ENCODE measurements at regions not wholly inside any gene's neighbourhood (a gene's known extent, or its start where the extent isn't known, plus 50 kb on each side); places are given as distances from the start of the nearest gene placed in this dataset.
A peak's percentile ranks its signal among the peaks of the same experiment; 100 is the strongest.

DNA sequence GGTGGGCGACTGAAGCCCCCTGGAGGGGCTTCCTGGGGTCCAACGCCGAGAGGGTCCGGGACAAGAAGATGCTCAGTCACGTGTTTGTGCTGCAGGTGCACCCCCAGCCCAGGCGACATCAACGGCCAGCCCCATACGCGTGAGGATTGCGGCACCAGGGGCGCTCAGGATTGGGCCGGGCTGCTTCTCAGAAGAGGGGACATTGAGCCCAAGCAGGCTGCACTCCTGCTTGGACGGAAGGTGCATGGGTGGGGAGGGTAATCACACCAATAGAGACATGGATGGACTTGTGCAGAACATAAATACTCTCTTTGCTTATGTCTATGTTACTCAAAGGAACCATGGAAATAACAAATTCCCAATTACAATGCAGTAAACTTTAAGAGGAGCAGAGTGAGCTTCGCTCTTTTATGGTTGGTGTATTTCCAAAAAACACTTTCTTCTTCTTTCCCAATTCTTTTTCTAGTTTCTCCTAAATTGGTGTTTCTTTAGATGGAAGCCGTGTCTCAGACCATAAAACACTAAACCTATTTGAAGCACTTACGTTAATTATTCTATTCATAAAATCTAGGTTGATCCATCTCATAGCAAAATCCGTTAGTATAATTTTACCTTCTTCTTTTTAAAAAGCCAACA, 182.7 kb downstream of the GOLGA6L6 start:
- Histone ChIP-seq H3K36me3 (ENCODE audit: control insufficient read depth, insufficient read depth, low read length) (no peaks in the 10 kb centered on the region), H3K4me3 (ENCODE audit: low read depth, low read length) (no peak overlapping the region), H3K27me3 (ENCODE audit: control insufficient read depth, insufficient read depth, low read length) (no peaks in the 10 kb centered on the region)
- no peak for FAIRE-seq
- DNase-seq (ENCODE audit: low read depth) = no peak
- no peak for TF ChIP-seq CTCF (IDR thresholded peaks at IDR 0.05; ENCODE audit: insufficient read depth, low read length, severe bottlenecking)

DNA sequence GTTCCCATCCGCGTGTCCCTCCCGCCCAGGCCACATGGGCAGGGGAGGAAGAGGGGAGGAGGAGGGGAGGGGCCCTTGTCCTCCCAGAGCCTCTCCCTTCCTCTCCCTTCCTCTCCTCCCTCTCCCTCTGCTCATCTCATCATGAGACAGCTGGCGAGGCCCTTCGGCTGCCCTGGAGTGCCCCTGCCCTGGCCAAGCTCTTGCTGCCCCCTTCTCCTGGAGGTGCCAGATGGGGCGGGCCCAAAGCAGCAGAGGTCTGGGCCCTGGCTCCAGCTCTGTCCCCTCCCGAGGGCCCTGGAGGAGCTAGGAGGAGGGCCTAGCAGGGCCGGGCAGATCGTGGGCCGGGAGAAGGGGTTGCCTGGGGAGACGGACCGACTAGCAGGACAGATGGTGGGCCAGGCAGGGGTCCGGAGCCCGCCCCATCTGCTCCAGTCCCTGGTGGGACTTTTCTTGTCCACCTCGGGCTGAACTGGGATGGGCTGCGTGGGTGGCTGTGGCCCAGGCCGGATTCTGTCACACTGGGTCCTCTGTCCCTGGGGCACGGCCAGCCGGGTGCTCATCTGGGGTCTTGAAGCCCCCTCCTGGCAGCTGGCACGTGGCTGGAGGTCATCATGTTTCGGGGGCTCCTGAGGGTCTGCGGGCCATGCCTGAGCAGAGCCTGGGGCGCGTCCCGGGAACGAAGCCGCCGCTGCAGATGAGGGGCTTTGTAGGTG, 183.4 kb downstream of the GOLGA6L6 start:
- no peak for TF ChIP-seq CTCF (IDR thresholded peaks at IDR 0.05; ENCODE audit: insufficient read depth, low read length, severe bottlenecking)
- H3K36me3 ChIP-seq (ENCODE audit: control insufficient read depth, insufficient read depth, low read length) = no peaks in the 10 kb centered on the region
- H3K4me3 ChIP-seq (ENCODE audit: low read depth, low read length) = no peak overlapping the region
- no peaks in the 10 kb centered on the region for H3K27me3 ChIP-seq (ENCODE audit: control insufficient read depth, insufficient read depth, low read length)
- FAIRE-seq (no peak), DNase-seq (ENCODE audit: low read depth) (no peak)

DNA sequence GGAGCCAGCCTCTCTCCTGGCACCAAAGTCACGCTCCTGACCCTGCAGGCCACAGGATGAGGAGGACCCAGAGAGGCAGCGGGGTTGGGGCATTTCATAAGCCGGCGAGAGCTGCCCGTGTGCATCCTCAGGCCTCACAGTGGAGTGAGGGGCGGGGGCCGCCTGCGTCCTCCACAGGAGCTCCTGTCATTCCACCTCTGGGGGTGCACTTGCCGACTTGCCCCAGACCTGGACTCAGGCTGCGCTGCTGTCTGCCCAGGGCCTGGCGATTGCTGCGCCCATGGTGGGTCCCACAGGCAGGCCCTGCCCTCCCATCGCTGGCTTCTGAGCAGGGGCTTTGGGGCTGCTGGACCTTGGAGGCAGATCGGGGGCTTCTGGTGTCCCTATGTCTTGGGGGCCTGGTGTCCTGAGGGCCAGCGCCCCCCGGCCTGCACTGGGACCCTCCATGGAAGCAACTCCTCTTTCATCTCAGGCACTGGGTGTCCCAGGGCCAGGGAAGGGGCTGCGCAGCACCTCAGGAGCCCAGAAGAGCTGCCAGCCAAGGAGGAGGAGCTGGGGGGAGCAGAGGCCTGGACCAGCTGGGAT, 184.0 kb downstream of the GOLGA6L6 start:
- FAIRE-seq (no peak), DNase-seq (ENCODE audit: low read depth) (no peak)
- no peak for TF ChIP-seq CTCF (IDR thresholded peaks at IDR 0.05; ENCODE audit: insufficient read depth, low read length, severe bottlenecking)
- no peak overlapping the region for H3K4me3 ChIP-seq (ENCODE audit: low read depth, low read length)
- no peaks in the 10 kb centered on the region for H3K36me3 ChIP-seq (ENCODE audit: control insufficient read depth, insufficient read depth, low read length)
- H3K27me3 ChIP-seq (ENCODE audit: control insufficient read depth, insufficient read depth, low read length) = no peaks in the 10 kb centered on the region

GRCh38 chr15:20356911-20357480, 184.6 kb downstream of the GOLGA6L6 start:
- H3K27me3 ChIP-seq (ENCODE audit: control insufficient read depth, insufficient read depth, low read length) = no peaks in the 10 kb centered on the region
- DNase-seq (ENCODE audit: low read depth) (no peak), FAIRE-seq (no peak)
- TF ChIP-seq CTCF (IDR thresholded peaks at IDR 0.05; ENCODE audit: insufficient read depth, low read length, severe bottlenecking) = no peak
- H3K36me3 ChIP-seq (ENCODE audit: control insufficient read depth, insufficient read depth, low read length) = no peaks in the 10 kb centered on the region
- no peak overlapping the region for H3K4me3 ChIP-seq (ENCODE audit: low read depth, low read length)

DNA sequence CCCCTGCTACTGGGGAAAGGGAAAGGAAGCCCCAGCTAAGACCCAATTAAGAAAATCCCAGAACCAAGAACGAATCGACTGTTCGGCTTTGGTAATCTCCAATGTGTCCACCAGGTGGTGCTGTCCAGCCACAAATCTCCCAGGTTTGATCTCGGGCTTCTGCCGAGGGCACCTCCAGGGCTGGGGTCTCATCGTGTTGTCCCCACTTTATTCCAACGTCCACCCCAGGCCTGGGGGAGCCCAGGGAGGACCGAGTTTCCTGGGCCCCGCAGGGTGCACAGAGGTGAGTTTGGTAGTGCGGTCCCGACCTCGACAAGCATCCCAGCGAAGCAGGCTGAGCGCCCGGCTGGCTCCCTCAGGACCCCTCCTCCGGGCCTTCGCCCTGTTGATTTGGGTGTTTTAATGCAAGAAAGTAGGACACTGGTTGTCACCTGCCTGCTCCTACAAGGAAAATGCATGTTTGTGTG, 185.1 kb downstream of the GOLGA6L6 start:
- peak; percentile 51 for TF ChIP-seq CTCF (IDR thresholded peaks at IDR 0.05; ENCODE audit: insufficient read depth, low read length, severe bottlenecking)
- peak; percentile 32 for FAIRE-seq
- no peak for DNase-seq (ENCODE audit: low read depth)
- H3K27me3 ChIP-seq (ENCODE audit: control insufficient read depth, insufficient read depth, low read length) = no peaks in the 10 kb centered on the region
- H3K36me3 ChIP-seq (ENCODE audit: control insufficient read depth, insufficient read depth, low read length) = no peaks in the 10 kb centered on the region
- H3K4me3 ChIP-seq (ENCODE audit: low read depth, low read length) = no peak overlapping the region
